Stimulated activated CD4-positive, alpha-beta T cell treated with anti-CD3 and anti-CD28 coated beads, Interleukin-2, amount 100 ng/mL, for 4 hours (primary cell): ENCODE measurements at regions not wholly inside any gene's neighbourhood (a gene's known extent, or its start where the extent isn't known, plus 50 kb on each side); places are given as distances from the start of the nearest gene placed in this dataset.

Experiments used
- DNase-seq: peaks from one replicate; pipeline ENCODE4 v3.0.0-alpha.2; 2020; ENCODE audit warnings: low read depth

- no peak for DNase-seq
These were observed 339.1 kb downstream of the FGF9 start for GRCh38 chr13:22009937-22010336.

GRCh38 chr13:22012686-22013085, 341.8 kb downstream of the FGF9 start:
- DNase-seq, result no peak

- no peak for DNase-seq
These were observed 343.6 kb downstream of the FGF9 start for GRCh38 chr13:22014469-22014868.

GRCh38 chr13:22017226-22017625, 346.4 kb downstream of the FGF9 start:
- no peak for DNase-seq

GRCh38 chr13:22018076-22018835, 347.4 kb downstream of the FGF9 start:
- no peak for DNase-seq

- no peak for DNase-seq
These were observed 347.9 kb downstream of the FGF9 start for GRCh38 chr13:22018836-22019210.

GRCh38 chr13:22024381-22024994, 353.6 kb downstream of the FGF9 start:
- DNase-seq, result no peak

GRCh38 chr13:22027566-22027965, 356.7 kb downstream of the FGF9 start:
- DNase-seq, result no peak

GRCh38 chr13:22028831-22029230, 358.0 kb downstream of the FGF9 start:
- no peak for DNase-seq

- DNase-seq, result no peak
These were observed 359.4 kb downstream of the FGF9 start for GRCh38 chr13:22030321-22030720.

GRCh38 chr13:22031702-22032286, 360.9 kb downstream of the FGF9 start:
- DNase-seq, result no peak

GRCh38 chr13:22032905-22033304, 362.0 kb downstream of the FGF9 start:
- DNase-seq, result no peak

- no peak for DNase-seq
These were observed 369.1 kb downstream of the FGF9 start for GRCh38 chr13:22039961-22040360.

- DNase-seq, result no peak
These were observed 370.0 kb downstream of the FGF9 start for GRCh38 chr13:22040810-22041364.

GRCh38 chr13:22041741-22042140, 370.9 kb downstream of the FGF9 start:
- no peak for DNase-seq

- DNase-seq, result no peak
These were observed 376.4 kb downstream of the FGF9 start for GRCh38 chr13:22047082-22047784.

GRCh38 chr13:22047785-22048104, 376.9 kb downstream of the FGF9 start:
- DNase-seq, result no peak

- DNase-seq, result no peak
These were observed 378.5 kb downstream of the FGF9 start for GRCh38 chr13:22049384-22049783.

GRCh38 chr13:22050951-22051563, 380.2 kb downstream of the FGF9 start:
- no peak for DNase-seq

- no peak for DNase-seq
These were observed 382.2 kb downstream of the FGF9 start for GRCh38 chr13:22053053-22053452.

- DNase-seq, result no peak
These were observed 384.4 kb downstream of the FGF9 start for GRCh38 chr13:22055259-22055658.

- no peak for DNase-seq
These were observed 389.3 kb downstream of the FGF9 start for GRCh38 chr13:22060187-22060586.
